ENCODE measurements at regions not wholly inside any gene's neighbourhood (a gene's known extent, or its start where the extent isn't known, plus 50 kb on each side); places are given as distances from the start of the nearest gene placed in this dataset.

DNA sequence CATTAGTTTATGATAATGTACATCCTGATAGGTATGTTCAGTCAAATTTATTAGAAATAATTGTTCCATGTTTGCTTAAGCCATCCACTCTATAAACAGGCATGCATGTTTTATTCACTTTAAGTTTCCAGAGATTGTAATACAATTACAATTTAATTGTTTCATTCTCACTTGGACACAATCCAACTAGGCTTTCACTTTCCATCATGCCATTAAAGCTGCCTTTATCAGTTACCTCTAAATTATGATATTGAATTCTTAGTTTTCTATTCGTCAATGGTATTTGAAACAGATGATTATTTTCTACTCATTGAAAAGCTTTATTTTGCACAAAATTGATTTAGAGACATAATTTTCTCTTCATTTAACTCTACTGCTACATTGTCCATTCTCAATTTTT, 1196.3 kb downstream of the RAPGEF2 start:
- no peaks in the 10 kb centered on the region for H3K4me1 ChIP-seq (ENCODE audit: control insufficient read depth, insufficient read depth, low read length, unreplicated experiment)
- H3K79me2 ChIP-seq (ENCODE audit: control insufficient read depth, insufficient read depth, low read length, unreplicated experiment), result no peaks in the 10 kb centered on the region
- no peak overlapping the region for H3K4me3 ChIP-seq (ENCODE audit: low read depth, low read length)
- H3K27ac ChIP-seq (ENCODE audit: low read depth, low read length), result no peak overlapping the region
- H2AFZ ChIP-seq (ENCODE audit: low read length, unreplicated experiment), result no peak overlapping the region
- H3K36me3 ChIP-seq (ENCODE audit: insufficient read depth, low read length), result no peaks in the 10 kb centered on the region
- H3K27me3 ChIP-seq (ENCODE audit: insufficient read depth, low read length), result no peaks in the 10 kb centered on the region

DNA sequence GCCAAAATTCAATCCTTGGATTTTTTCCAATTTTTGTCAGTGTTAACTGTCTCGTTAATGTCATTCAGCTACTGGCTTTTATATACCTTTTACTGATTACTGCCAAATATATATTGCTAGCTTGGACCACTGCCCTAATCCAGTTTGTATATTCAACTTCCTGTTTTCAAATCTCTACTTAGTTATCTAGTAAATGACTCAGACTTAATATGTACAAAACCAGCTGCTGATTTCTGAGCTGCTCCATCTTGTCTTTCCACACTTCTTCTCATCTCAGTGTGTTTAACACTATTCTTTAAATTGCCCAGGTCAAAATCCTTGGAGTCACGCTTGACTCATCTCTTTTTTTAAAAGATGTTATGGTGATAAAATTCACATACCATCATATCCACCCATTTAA, 1196.7 kb downstream of the RAPGEF2 start:
- Histone ChIP-seq H3K36me3 (ENCODE audit: insufficient read depth, low read length) (no peaks in the 10 kb centered on the region), H3K27ac (ENCODE audit: low read depth, low read length) (no peak overlapping the region), H3K4me1 (ENCODE audit: control insufficient read depth, insufficient read depth, low read length, unreplicated experiment) (no peaks in the 10 kb centered on the region), H2AFZ (ENCODE audit: low read length, unreplicated experiment) (no peak overlapping the region), H3K79me2 (ENCODE audit: control insufficient read depth, insufficient read depth, low read length, unreplicated experiment) (no peaks in the 10 kb centered on the region), H3K4me3 (ENCODE audit: low read depth, low read length) (no peak overlapping the region), H3K27me3 (ENCODE audit: insufficient read depth, low read length) (no peaks in the 10 kb centered on the region)

DNA sequence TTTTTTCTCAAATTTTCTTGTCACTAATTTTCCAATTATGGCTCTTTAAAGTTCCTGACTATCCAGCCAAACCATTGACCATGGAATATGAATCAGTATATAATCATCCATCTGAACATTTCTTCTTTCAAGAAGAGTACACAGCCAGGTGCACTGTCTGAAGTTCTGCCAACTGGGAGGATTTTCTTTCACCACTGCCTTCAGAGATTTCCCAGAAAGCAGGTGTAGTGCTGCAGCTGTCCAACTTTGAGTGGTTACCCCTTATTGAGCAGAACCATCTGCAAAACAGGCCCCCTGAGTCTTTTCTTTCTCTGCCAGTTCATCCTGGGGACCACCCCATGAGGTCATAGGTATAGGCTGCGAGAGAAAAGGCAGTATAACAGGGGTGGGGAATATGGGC, 1213.2 kb downstream of the RAPGEF2 start:
- Histone ChIP-seq H3K79me2 (ENCODE audit: control insufficient read depth, insufficient read depth, low read length, unreplicated experiment) (no peaks in the 10 kb centered on the region), H3K36me3 (ENCODE audit: insufficient read depth, low read length) (no peaks in the 10 kb centered on the region), H3K4me1 (ENCODE audit: control insufficient read depth, insufficient read depth, low read length, unreplicated experiment) (no peaks in the 10 kb centered on the region), H2AFZ (ENCODE audit: low read length, unreplicated experiment) (no peak overlapping the region), H3K4me3 (ENCODE audit: low read depth, low read length) (no peak overlapping the region), H3K27me3 (ENCODE audit: insufficient read depth, low read length) (no peaks in the 10 kb centered on the region), H3K27ac (ENCODE audit: low read depth, low read length) (no peak overlapping the region)

DNA sequence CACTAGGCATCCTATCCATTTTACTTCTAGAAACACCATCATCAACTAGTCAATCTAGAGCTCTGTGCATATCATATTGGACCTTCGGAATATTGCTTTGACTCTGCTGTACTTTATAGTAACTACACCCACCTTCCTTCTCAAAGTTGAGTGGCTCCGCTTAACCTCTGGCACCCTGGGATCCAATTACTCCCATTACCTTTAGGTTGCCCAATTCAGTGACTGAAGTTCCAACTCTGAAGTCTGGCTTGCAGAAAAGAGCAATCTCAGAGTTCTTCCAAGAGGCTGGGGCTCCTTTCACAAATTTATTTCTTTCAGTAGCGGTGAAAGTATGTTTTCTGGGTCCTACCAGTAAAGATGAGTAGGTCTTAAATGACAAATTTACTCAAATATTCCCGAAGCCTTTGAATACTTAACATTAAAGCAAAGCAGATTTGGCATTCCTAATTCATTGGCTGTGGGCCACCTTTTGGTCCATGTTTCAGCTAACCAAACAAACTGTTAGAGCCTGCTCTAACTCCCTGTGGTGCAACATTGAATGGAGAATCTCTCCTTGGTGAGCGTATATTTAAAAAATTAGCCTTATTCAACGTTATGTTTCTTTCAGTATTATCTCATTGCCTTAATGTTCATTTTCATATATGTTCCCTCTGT, 1215.8 kb downstream of the RAPGEF2 start:
- Histone ChIP-seq H2AFZ (ENCODE audit: low read length, unreplicated experiment) (no peak overlapping the region), H3K27ac (ENCODE audit: low read depth, low read length) (no peak overlapping the region), H3K79me2 (ENCODE audit: control insufficient read depth, insufficient read depth, low read length, unreplicated experiment) (no peaks in the 10 kb centered on the region), H3K27me3 (ENCODE audit: insufficient read depth, low read length) (no peaks in the 10 kb centered on the region), H3K4me1 (ENCODE audit: control insufficient read depth, insufficient read depth, low read length, unreplicated experiment) (no peaks in the 10 kb centered on the region), H3K36me3 (ENCODE audit: insufficient read depth, low read length) (no peaks in the 10 kb centered on the region), H3K4me3 (ENCODE audit: low read depth, low read length) (no peak overlapping the region)

DNA sequence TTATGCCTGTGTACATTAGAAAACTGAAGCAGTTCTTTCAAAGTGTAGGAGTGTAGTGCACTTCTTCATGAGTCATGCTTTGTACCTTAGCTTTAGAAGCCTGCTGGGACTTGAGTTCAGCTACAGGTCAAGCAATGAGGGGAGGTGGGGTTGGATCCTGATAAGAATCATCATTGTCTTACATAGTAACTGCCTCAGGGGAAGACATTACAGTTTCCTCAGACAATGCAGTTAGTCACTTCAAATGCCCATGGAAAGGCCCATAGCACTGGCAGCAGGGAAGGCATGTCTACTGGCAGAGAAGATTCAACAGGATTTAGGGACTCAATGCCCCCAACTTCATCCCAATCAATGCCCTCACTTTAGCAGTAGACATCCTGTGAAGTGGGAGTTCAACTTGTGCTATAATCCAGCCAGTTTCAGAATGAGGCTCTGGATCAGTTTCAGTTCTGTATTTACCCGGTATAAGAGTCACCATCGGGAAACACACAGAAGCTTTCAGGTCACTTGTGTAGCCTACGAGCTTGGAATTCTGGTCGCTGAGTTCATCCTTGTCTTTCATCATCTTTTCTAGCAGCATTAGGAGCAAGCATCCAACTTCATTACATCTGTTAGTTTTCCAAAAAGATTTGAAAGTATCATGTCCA, 1216.5 kb downstream of the RAPGEF2 start:
- Histone ChIP-seq H3K79me2 (ENCODE audit: control insufficient read depth, insufficient read depth, low read length, unreplicated experiment) (no peaks in the 10 kb centered on the region), H3K4me3 (ENCODE audit: low read depth, low read length) (no peak overlapping the region), H3K27me3 (ENCODE audit: insufficient read depth, low read length) (no peaks in the 10 kb centered on the region), H3K36me3 (ENCODE audit: insufficient read depth, low read length) (no peaks in the 10 kb centered on the region), H3K4me1 (ENCODE audit: control insufficient read depth, insufficient read depth, low read length, unreplicated experiment) (no peaks in the 10 kb centered on the region), H2AFZ (ENCODE audit: low read length, unreplicated experiment) (no peak overlapping the region), H3K27ac (ENCODE audit: low read depth, low read length) (no peak overlapping the region)

DNA sequence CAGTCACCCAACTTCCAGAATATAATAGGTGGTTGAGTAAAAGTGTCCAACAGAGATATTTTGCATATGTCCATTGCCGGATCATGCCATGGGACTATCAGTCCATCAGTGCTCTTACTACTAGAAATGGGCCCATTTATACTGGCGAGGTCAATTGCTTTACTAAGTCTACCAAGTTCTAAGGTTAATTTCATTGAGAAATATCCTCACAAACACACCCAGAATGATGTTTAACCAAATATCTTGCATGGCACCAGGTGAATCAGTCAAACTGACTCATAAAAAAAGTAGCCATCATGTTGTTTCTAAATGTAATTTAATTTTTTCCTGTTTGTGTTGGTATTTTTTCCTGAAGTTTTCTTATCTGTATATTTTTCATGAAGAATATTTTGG, 1217.0 kb downstream of the RAPGEF2 start:
- Histone ChIP-seq H3K27ac (ENCODE audit: low read depth, low read length) (no peak overlapping the region), H3K27me3 (ENCODE audit: insufficient read depth, low read length) (no peaks in the 10 kb centered on the region), H2AFZ (ENCODE audit: low read length, unreplicated experiment) (no peak overlapping the region), H3K4me1 (ENCODE audit: control insufficient read depth, insufficient read depth, low read length, unreplicated experiment) (no peaks in the 10 kb centered on the region), H3K36me3 (ENCODE audit: insufficient read depth, low read length) (no peaks in the 10 kb centered on the region), H3K4me3 (ENCODE audit: low read depth, low read length) (no peak overlapping the region), H3K79me2 (ENCODE audit: control insufficient read depth, insufficient read depth, low read length, unreplicated experiment) (no peaks in the 10 kb centered on the region)

DNA sequence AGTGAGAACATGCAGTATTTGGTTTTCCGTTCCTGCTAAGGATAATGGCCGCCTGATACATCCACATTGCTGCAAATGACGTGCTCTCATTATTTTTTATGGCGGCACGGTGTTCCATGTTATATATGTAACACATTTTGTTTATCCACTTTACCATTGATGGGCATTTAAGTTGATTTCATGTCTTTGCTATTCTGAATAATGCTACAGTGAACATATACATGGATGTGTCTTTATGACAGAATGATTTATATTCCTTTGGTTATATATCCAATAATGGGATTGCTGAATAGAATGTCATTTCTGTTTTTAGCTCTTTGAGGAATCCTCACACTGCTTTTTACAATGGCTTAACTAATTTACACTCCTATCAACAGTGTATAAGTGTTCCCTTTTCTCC, 1223.2 kb downstream of the RAPGEF2 start:
- Histone ChIP-seq H3K27ac (ENCODE audit: low read depth, low read length) (no peak overlapping the region), H2AFZ (ENCODE audit: low read length, unreplicated experiment) (no peak overlapping the region), H3K4me1 (ENCODE audit: control insufficient read depth, insufficient read depth, low read length, unreplicated experiment) (no peaks in the 10 kb centered on the region), H3K27me3 (ENCODE audit: insufficient read depth, low read length) (no peaks in the 10 kb centered on the region), H3K79me2 (ENCODE audit: control insufficient read depth, insufficient read depth, low read length, unreplicated experiment) (no peaks in the 10 kb centered on the region), H3K36me3 (ENCODE audit: insufficient read depth, low read length) (no peaks in the 10 kb centered on the region), H3K4me3 (ENCODE audit: low read depth, low read length) (no peak overlapping the region)

DNA sequence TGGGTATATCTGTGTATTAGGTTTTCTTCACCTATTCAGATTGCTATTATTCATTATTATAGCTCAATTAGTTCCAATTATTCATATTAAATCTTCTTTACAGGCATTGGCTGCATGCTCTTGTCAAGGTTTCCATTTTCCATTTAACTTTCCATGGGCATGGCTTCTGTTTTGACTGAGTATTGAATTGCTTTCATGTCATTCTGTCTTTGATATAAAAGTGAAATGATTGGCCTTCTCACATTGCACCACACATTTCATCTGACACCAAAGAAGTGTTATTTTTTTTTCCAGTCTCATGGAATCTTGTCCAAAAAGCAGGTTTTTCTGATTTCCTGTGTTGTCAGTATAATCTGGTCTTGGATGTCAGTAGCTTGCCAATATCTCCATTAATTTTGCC, 1244.3 kb downstream of the RAPGEF2 start:
- Histone ChIP-seq H3K4me1 (ENCODE audit: control insufficient read depth, insufficient read depth, low read length, unreplicated experiment) (no peaks in the 10 kb centered on the region), H3K27me3 (ENCODE audit: insufficient read depth, low read length) (no peaks in the 10 kb centered on the region), H2AFZ (ENCODE audit: low read length, unreplicated experiment) (no peak overlapping the region), H3K27ac (ENCODE audit: low read depth, low read length) (no peak overlapping the region), H3K4me3 (ENCODE audit: low read depth, low read length) (no peak overlapping the region), H3K36me3 (ENCODE audit: insufficient read depth, low read length) (no peaks in the 10 kb centered on the region), H3K79me2 (ENCODE audit: control insufficient read depth, insufficient read depth, low read length, unreplicated experiment) (no peaks in the 10 kb centered on the region)

DNA sequence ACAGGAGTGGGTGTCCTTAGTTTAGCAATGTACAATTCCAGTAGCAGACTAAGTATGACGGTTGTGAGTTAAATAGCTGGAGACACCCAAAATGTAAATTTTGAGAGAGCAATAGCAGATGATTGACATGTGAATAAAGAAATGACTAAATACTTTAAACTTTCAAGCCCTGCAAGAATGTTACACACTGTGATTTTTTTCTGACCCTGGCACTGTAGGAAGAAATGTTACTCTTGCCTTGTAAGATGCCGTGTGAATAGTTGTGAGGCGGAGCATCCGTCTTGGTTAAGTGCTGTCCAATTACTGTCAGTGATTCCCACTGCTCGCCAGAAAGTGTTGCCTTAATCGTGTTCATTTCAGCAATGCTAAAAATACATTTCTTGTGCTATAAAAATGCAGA, 1248.1 kb downstream of the RAPGEF2 start:
- Histone ChIP-seq H3K79me2 (ENCODE audit: control insufficient read depth, insufficient read depth, low read length, unreplicated experiment) (no peaks in the 10 kb centered on the region), H3K4me3 (ENCODE audit: low read depth, low read length) (no peak overlapping the region), H3K27me3 (ENCODE audit: insufficient read depth, low read length) (no peaks in the 10 kb centered on the region), H3K4me1 (ENCODE audit: control insufficient read depth, insufficient read depth, low read length, unreplicated experiment) (no peaks in the 10 kb centered on the region), H3K27ac (ENCODE audit: low read depth, low read length) (no peak overlapping the region), H2AFZ (ENCODE audit: low read length, unreplicated experiment) (no peak overlapping the region), H3K36me3 (ENCODE audit: insufficient read depth, low read length) (no peaks in the 10 kb centered on the region)

DNA sequence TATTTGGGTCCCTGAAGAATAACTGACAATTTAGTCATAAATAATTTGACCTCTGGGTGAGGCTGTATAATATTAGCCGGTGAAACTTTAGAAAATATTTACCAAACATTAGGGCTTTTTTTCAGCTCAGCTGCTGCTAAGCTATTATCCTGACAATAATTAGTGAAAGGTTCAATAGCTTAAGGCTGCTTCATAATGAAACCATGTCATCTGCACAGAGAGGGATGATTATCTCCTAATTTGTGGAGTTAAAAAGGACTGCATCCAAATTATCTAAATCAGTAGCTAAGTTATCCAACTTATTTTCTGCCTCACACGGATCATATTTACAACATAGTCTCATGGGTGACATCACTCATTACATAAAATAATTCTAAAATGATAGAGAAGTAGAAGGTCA, 1249.8 kb downstream of the RAPGEF2 start:
- Histone ChIP-seq H3K79me2 (ENCODE audit: control insufficient read depth, insufficient read depth, low read length, unreplicated experiment) (no peaks in the 10 kb centered on the region), H3K4me1 (ENCODE audit: control insufficient read depth, insufficient read depth, low read length, unreplicated experiment) (no peaks in the 10 kb centered on the region), H3K4me3 (ENCODE audit: low read depth, low read length) (no peak overlapping the region), H3K36me3 (ENCODE audit: insufficient read depth, low read length) (no peaks in the 10 kb centered on the region), H3K27me3 (ENCODE audit: insufficient read depth, low read length) (no peaks in the 10 kb centered on the region), H2AFZ (ENCODE audit: low read length, unreplicated experiment) (no peak overlapping the region), H3K27ac (ENCODE audit: low read depth, low read length) (no peak overlapping the region)

DNA sequence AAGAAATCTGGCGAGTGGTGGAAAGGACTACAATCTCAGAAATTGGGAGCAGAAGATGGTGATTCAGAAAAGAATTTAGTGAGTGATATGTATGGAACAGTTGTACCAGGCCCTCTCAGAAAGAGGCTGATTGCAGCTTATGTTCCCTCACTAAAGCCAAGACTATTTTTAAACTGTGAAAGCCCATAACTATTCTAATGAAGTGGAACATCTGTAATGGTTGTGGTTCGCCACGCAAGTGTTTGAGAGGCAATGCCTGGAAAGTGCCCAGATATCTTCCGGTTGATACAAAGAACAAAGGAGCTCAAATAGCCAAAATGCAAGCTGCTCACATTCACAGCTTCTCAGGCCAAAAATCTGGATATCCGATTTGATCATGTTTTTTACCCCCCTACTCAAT, 1250.7 kb downstream of the RAPGEF2 start:
- Histone ChIP-seq H3K27ac (ENCODE audit: low read depth, low read length) (no peak overlapping the region), H3K36me3 (ENCODE audit: insufficient read depth, low read length) (no peaks in the 10 kb centered on the region), H3K4me3 (ENCODE audit: low read depth, low read length) (no peak overlapping the region), H3K27me3 (ENCODE audit: insufficient read depth, low read length) (no peaks in the 10 kb centered on the region), H3K79me2 (ENCODE audit: control insufficient read depth, insufficient read depth, low read length, unreplicated experiment) (no peaks in the 10 kb centered on the region), H2AFZ (ENCODE audit: low read length, unreplicated experiment) (no peak overlapping the region), H3K4me1 (ENCODE audit: control insufficient read depth, insufficient read depth, low read length, unreplicated experiment) (no peaks in the 10 kb centered on the region)

Measured in ACC112 (cell line).